A549 (cell line): ENCODE measurements at regions not wholly inside any gene's neighbourhood (a gene's known extent, or its start where the extent isn't known, plus 50 kb on each side); places are given as distances from the start of the nearest gene placed in this dataset.

Source experiments
- ATAC-seq, 2 experiments: fragments of 200-7000 bp in 1 of 2; fragments of >200 bp in 1 of 2; cut with Nextera tagmentation in 1 of 2; cut with Tn5 transposase in 1 of 2; 3 replicates each; pipeline versions ENCODE4 v1.8.0 to v1.9.1; 2018 to 2020; ENCODE audit warnings: mild to moderate bottlenecking in 1 of 2, moderate library complexity in 1 of 2
- CTCF ChIA-PET: fragments of 300-600 bp; sonication (Branson Sonifier 250); formaldehyde crosslinking; extraction: SDS; loops from one replicate; lab custom pipeline; 2021; ENCODE audit warnings: antibody characterized with exemption, inconsistent platforms; lab: Yijun Ruan, JAX
- POLR2A ChIA-PET: fragments of 350-600 bp; formaldehyde crosslinking; extraction: SDS; loops from one replicate; lab custom pipeline; 2021; ENCODE audit warnings: antibody characterized with exemption, inconsistent platforms; lab: Yijun Ruan, JAX
- DNase-seq, 2 experiments: peaks; one replicate each; pipeline versions ENCODE4 v3.0.0 to v3.0.0-alpha.2; 2011 to 2016; ENCODE audit warnings: low read depth in 1 of 2, low spot score in 1 of 2
- FAIRE-seq: peaks from 2 replicates; lab custom pipeline; 2011; peaks lifted over from hg19 to GRCh38; lab: Jason Lieb, UNC
- H3K27ac ChIP-seq, 2 experiments: fragments of >200 bp; sonication (Bioruptor Twin); formaldehyde crosslinking; 3 replicates each; pipeline ENCODE4 v1.5.1; 2016 to 2017
- H3K4me1 ChIP-seq: fragments of >200 bp; sonication (Bioruptor Twin); formaldehyde crosslinking; 3 replicates; pipeline ENCODE4 v1.6.1; 2016
- H3K4me2 ChIP-seq: fragments of >200 bp; sonication (Bioruptor Twin); formaldehyde crosslinking; 3 replicates; pipeline ENCODE4 v1.6.1; 2016
- H3K4me3 ChIP-seq: fragments of >200 bp; sonication (Bioruptor Twin); formaldehyde crosslinking; 3 replicates; pipeline ENCODE4 v1.5.1; 2016
- H3K9me3 ChIP-seq: fragments of >200 bp; sonication (Bioruptor Twin); formaldehyde crosslinking; 3 replicates; pipeline ENCODE4 v1.6.1; 2016
- BHLHE40 ChIP-seq: IDR thresholded peaks from 2 replicates; pipeline ENCODE4 v1.6.1; 2012; ENCODE audit warnings: low read depth, low read length, inconsistent platforms
- CBX2 ChIP-seq: fragments of 200-600 bp; sonication (generic); IDR thresholded peaks from 2 replicates; pipeline ENCODE4 v1.6.1; 2016; ENCODE audit warnings: low read depth, mild to moderate bottlenecking, borderline replicate concordance
- CBX8 ChIP-seq: fragments of 200-600 bp; sonication (generic); IDR thresholded peaks from 2 replicates; pipeline ENCODE4 v1.6.1; 2016
- CEBPB ChIP-seq, 2 experiments: fragments of >200 bp in 1 of 2; sonication (Bioruptor Twin) in 1 of 2; formaldehyde crosslinking in 1 of 2; IDR thresholded peaks; 2 replicates each; pipeline ENCODE4 v1.6.1; 2012 to 2016
- CHD2 ChIP-seq: fragments of 150-350 bp; IDR thresholded peaks from 2 replicates; pipeline ENCODE4 v1.6.1; 2014; ENCODE audit warnings: low read length; ENCODE audit not compliant: partially characterized antibody
- CHD4 ChIP-seq: fragments of 200-600 bp; sonication (generic); IDR thresholded peaks from 2 replicates; pipeline ENCODE4 v1.6.1; 2016; ENCODE audit warnings: antibody characterized with exemption, mild to moderate bottlenecking, borderline replicate concordance
- EHF ChIP-seq: fragments of 250-450 bp; sonication (Bioruptor Pico); IDR thresholded peaks from 2 replicates; pipeline ENCODE4 v1.5.0; 2020; ENCODE audit warnings: mild to moderate bottlenecking
- EHMT2 ChIP-seq: fragments of 200-600 bp; sonication (generic); IDR thresholded peaks from 2 replicates; pipeline ENCODE4 v1.6.1; 2016; ENCODE audit warnings: antibody characterized with exemption, low read depth, mild to moderate bottlenecking, moderate library complexity
- EP300 ChIP-seq, 2 experiments: fragments of >200 bp; sonication (Bioruptor Twin); formaldehyde crosslinking; IDR thresholded peaks; 2 replicates in 1 of 2; 3 replicates in 1 of 2; pipeline ENCODE4 v1.6.1; 2016 to 2017
- ESRRA ChIP-seq: fragments of 150-350 bp; IDR thresholded peaks from 2 replicates; pipeline ENCODE4 v1.6.1; 2014; ENCODE audit warnings: mild to moderate bottlenecking, low read length, borderline replicate concordance
- FOSL2 ChIP-seq, 2 experiments: fragments of 450-650 bp in 1 of 2; fragments of >200 bp in 1 of 2; sonication (Bioruptor Twin) in 1 of 2; formaldehyde crosslinking; IDR thresholded peaks; 2 replicates each; pipeline versions ENCODE4 v1.5.0 to v1.6.1; 2016 to 2020; ENCODE audit warnings: mild to moderate bottlenecking in 1 of 2, moderate library complexity in 1 of 2
- HOXA7 ChIP-seq: fragments of 250-450 bp; sonication (Bioruptor Pico); IDR thresholded peaks from 2 replicates; pipeline ENCODE4 v1.5.0; 2020; ENCODE audit warnings: mild to moderate bottlenecking, moderate library complexity
- HOXB13 ChIP-seq: fragments of 250-450 bp; sonication (Bioruptor Pico); IDR thresholded peaks from 2 replicates; pipeline ENCODE4 v1.5.0; 2020; ENCODE audit warnings: low read depth, mild to moderate bottlenecking, moderate library complexity
- HOXB5 ChIP-seq: fragments of 250-450 bp; sonication (Bioruptor Pico); IDR thresholded peaks from 2 replicates; pipeline ENCODE4 v1.5.0; 2020; ENCODE audit warnings: mild to moderate bottlenecking, moderate library complexity
- JUNB ChIP-seq: fragments of >200 bp; sonication (Bioruptor Twin); formaldehyde crosslinking; IDR thresholded peaks from 2 replicates; pipeline ENCODE4 v1.6.1; 2016
- KDM1A ChIP-seq: fragments of 200-600 bp; sonication (generic); IDR thresholded peaks from 2 replicates; pipeline ENCODE4 v1.6.1; 2016; ENCODE audit warnings: low read depth, mild to moderate bottlenecking
- MAFK ChIP-seq: fragments of 450-650 bp; IDR thresholded peaks from 2 replicates; pipeline ENCODE4 v1.6.1; 2014; ENCODE audit not compliant: partially characterized antibody
- MAZ ChIP-seq: fragments of 150-350 bp; IDR thresholded peaks from 2 replicates; pipeline ENCODE4 v1.6.1; 2014; ENCODE audit warnings: antibody characterized with exemption, low read depth, low read length, borderline replicate concordance
- NFE2L2 ChIP-seq: fragments of 150-350 bp; conservative IDR thresholded peaks from 2 replicates; pipeline ENCODE4 v1.6.1; 2014; ENCODE audit warnings: low read length
- NPAS2 ChIP-seq: fragments of 250-450 bp; sonication (Bioruptor Pico); IDR thresholded peaks from 2 replicates; pipeline ENCODE4 v1.8.0; 2022; ENCODE audit warnings: mild to moderate bottlenecking, moderate library complexity, borderline replicate concordance
- RAD21 ChIP-seq, 2 experiments: fragments of >200 bp in 1 of 2; sonication (Bioruptor Twin) in 1 of 2; formaldehyde crosslinking in 1 of 2; IDR thresholded peaks in 1 of 2; conservative IDR thresholded peaks in 1 of 2; 2 replicates in 1 of 2; 3 replicates in 1 of 2; pipeline ENCODE4 v1.6.1; 2012 to 2018; ENCODE audit warnings: inconsistent platforms in 1 of 2
- RCOR1 ChIP-seq: fragments of 150-350 bp; IDR thresholded peaks from 2 replicates; pipeline ENCODE4 v1.6.1; 2014; ENCODE audit warnings: antibody characterized with exemption, low read length, low read depth
- TFCP2L1 ChIP-seq: fragments of 250-450 bp; sonication (Bioruptor Pico); IDR thresholded peaks from 2 replicates; pipeline ENCODE4 v1.5.0; 2021; ENCODE audit warnings: mild to moderate bottlenecking
- ZSCAN20 ChIP-seq: fragments of 250-450 bp; sonication (Bioruptor Pico); IDR thresholded peaks from 2 replicates; pipeline ENCODE4 v1.8.0; 2022; ENCODE audit warnings: mild to moderate bottlenecking, moderate library complexity
- WGBS: methylation state at CpG from one replicate; pipeline ENCODE4 v1.1.6; 2017; ENCODE audit errors: missing lambda C conversion rate; 5-methylcytosine and 5-hydroxymethylcytosine counted together
- TF ChIP-seq, protein P1 (sequence below): fragments of 250-450 bp; sonication (Bioruptor Pico); IDR thresholded peaks from 2 replicates; pipeline ENCODE4 v1.5.0; 2021; ENCODE audit warnings: mild to moderate bottlenecking, moderate library complexity, borderline replicate concordance
- TF ChIP-seq, protein P2 (sequence below): IDR thresholded peaks from 2 replicates; pipeline ENCODE4 v1.6.1; 2012
- TF ChIP-seq, protein P3 (sequence below): fragments of >200 bp; sonication (Bioruptor Twin); formaldehyde crosslinking; IDR thresholded peaks from 3 replicates; pipeline ENCODE4 v1.6.1; 2016
- TF ChIP-seq, protein P4 (sequence below): fragments of 250-450 bp; sonication (Bioruptor Pico); IDR thresholded peaks from 2 replicates; pipeline ENCODE4 v1.5.0; 2020; ENCODE audit warnings: low read depth, mild to moderate bottlenecking, moderate library complexity
- TF ChIP-seq, protein P5 (sequence below): fragments of >200 bp; sonication (Bioruptor Twin); formaldehyde crosslinking; IDR thresholded peaks from 3 replicates; pipeline ENCODE4 v1.5.1; 2016

DNA sequence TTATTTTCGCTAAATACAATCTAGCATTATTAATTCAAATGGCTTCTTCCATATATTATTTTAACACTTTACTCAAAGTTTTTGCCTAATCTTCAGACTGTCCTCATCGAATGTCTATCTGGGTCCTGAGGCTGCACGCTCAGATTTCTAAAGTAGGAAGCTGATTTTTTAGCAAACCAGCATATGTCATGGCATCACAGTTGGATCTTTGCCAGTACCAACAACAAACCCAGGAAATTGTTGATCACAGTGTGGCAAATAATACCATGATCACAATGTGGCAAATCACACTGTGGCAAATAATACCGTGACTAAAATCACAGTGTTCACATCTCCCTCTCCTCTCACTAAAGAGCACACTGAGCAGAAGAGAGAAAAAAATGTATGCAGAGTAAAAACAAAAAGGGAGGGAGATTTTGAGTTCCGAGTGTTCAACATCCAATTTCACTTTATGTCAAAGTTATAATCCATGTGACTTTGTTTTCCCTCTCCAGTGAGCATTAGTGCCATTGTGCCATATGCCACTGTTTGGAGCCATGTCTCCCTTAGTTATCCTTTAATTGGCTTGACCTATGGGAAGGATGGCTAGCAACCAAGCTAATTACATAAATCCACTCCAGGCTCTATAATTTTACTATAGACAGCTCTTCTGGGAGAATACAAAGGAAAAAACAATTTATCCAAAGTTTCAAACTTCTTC, 1059.6 kb downstream of the HACE1 start:
- no peak overlapping the region for H3K4me2 ChIP-seq
- WGBS: 9% methylated on average over 5 of the region's 5 CpGs
- TF ChIP-seq JUNB: no peak
- no peak for TF ChIP-seq CEBPB (IDR thresholded peaks at IDR 0.05)
- no peak for TF ChIP-seq EHMT2
- no peak for TF ChIP-seq RAD21 (conservative IDR thresholded peaks at IDR 0.05 in 1 of 2, IDR thresholded peaks at IDR 0.05 in 1 of 2)
- TF ChIP-seq RCOR1: no peak
- TF ChIP-seq CHD2: no peak
- TF ChIP-seq, protein P1, sequence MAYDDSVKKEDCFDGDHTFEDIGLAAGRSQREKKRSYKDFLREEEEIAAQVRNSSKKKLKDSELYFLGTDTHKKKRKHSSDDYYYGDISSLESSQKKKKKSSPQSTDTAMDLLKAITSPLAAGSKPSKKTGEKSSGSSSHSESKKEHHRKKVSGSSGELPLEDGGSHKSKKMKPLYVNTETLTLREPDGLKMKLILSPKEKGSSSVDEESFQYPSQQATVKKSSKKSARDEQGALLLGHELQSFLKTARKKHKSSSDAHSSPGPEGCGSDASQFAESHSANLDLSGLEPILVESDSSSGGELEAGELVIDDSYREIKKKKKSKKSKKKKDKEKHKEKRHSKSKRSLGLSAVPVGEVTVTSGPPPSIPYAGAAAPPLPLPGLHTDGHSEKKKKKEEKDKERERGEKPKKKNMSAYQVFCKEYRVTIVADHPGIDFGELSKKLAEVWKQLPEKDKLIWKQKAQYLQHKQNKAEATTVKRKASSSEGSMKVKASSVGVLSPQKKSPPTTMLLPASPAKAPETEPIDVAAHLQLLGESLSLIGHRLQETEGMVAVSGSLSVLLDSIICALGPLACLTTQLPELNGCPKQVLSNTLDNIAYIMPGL (CRISPR knock-in tag): no peak
- TF ChIP-seq, protein P2, sequence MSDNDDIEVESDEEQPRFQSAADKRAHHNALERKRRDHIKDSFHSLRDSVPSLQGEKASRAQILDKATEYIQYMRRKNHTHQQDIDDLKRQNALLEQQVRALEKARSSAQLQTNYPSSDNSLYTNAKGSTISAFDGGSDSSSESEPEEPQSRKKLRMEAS: no peak
- no peak for TF ChIP-seq NPAS2 (CRISPR knock-in tag)
- TF ChIP-seq EP300 (IDR thresholded peaks at IDR 0.05): no peak
- no peak for TF ChIP-seq NFE2L2
- no peak for TF ChIP-seq ZSCAN20 (CRISPR knock-in tag)
- TF ChIP-seq, protein P3, sequence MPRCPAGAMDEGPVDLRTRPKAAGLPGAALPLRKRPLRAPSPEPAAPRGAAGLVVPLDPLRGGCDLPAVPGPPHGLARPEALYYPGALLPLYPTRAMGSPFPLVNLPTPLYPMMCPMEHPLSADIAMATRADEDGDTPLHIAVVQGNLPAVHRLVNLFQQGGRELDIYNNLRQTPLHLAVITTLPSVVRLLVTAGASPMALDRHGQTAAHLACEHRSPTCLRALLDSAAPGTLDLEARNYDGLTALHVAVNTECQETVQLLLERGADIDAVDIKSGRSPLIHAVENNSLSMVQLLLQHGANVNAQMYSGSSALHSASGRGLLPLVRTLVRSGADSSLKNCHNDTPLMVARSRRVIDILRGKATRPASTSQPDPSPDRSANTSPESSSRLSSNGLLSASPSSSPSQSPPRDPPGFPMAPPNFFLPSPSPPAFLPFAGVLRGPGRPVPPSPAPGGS: no peak
- TF ChIP-seq TFCP2L1 (CRISPR knock-in tag): no peak
- no peak for TF ChIP-seq MAZ
- no peak for TF ChIP-seq CBX8
- TF ChIP-seq CHD4: no peak
- no peak for TF ChIP-seq HOXB13
- no peak for TF ChIP-seq HOXA7 (CRISPR knock-in tag)
- H3K4me1 ChIP-seq: no peaks in the 10 kb centered on the region
- no peak overlapping the region for H3K4me3 ChIP-seq
- POLR2A ChIA-PET: no interaction called here
- CTCF ChIA-PET: no interaction called here
- H3K27ac ChIP-seq: no peak overlapping the region
- ATAC-seq (no peak), DNase-seq (no peak), FAIRE-seq (no peak)
- no peaks in the 10 kb centered on the region for H3K9me3 ChIP-seq

DNA sequence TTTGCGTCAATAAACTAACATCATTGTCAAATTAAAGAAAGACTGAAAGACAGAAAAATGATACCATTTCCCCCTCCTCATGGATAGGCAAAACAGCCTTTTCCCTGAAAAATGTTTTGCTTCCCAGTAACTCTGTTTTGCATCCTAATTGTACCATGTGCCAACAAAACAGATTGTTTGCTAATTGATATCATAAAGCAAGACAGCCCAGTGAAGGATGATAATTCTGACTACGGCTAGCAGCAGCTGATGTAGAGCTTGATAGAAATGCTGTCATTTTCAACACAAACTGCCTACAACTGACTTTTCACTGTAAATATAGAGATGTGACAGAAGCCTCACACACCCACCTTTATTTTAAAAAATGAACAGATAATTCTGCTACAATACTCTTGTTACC, 1061.6 kb downstream of the HACE1 start:
- ChIA-PET POLR2A (no interaction called here), CTCF (no interaction called here)
- WGBS: 34% methylated on average over 2 of the region's 2 CpGs
- Histone ChIP-seq H3K4me3 (no peak overlapping the region), H3K4me1 (no peaks in the 10 kb centered on the region), H3K27ac (no peak overlapping the region), H3K9me3 (no peaks in the 10 kb centered on the region), H3K4me2 (no peak overlapping the region)
- ATAC-seq: no peak
- FAIRE-seq: no peak
- DNase-seq: no peak
- no peak for TF ChIP-seq CBX2
- TF ChIP-seq BHLHE40: no peak
- no peak for TF ChIP-seq CHD2
- TF ChIP-seq MAFK: no peak
- no peak for TF ChIP-seq JUNB
- TF ChIP-seq, protein P4, sequence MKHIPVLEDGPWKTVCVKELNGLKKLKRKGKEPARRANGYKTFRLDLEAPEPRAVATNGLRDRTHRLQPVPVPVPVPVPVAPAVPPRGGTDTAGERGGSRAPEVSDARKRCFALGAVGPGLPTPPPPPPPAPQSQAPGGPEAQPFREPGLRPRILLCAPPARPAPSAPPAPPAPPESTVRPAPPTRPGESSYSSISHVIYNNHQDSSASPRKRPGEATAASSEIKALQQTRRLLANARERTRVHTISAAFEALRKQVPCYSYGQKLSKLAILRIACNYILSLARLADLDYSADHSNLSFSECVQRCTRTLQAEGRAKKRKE (CRISPR knock-in tag): no peak
- no peak for TF ChIP-seq MAZ
- no peak for TF ChIP-seq EHF (CRISPR knock-in tag)
- TF ChIP-seq HOXB5: no peak
- no peak for TF ChIP-seq KDM1A
- TF ChIP-seq TFCP2L1 (CRISPR knock-in tag): no peak
- TF ChIP-seq, protein P5, sequence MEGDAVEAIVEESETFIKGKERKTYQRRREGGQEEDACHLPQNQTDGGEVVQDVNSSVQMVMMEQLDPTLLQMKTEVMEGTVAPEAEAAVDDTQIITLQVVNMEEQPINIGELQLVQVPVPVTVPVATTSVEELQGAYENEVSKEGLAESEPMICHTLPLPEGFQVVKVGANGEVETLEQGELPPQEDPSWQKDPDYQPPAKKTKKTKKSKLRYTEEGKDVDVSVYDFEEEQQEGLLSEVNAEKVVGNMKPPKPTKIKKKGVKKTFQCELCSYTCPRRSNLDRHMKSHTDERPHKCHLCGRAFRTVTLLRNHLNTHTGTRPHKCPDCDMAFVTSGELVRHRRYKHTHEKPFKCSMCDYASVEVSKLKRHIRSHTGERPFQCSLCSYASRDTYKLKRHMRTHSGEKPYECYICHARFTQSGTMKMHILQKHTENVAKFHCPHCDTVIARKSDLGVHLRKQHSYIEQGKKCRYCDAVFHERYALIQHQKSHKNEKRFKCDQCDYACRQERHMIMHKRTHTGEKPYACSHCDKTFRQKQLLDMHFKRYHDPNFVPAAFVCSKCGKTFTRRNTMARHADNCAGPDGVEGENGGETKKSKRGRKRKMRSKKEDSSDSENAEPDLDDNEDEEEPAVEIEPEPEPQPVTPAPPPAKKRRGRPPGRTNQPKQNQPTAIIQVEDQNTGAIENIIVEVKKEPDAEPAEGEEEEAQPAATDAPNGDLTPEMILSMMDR: no peak
- no peak for TF ChIP-seq ESRRA
- TF ChIP-seq, protein P1 (CRISPR knock-in tag): no peak
- TF ChIP-seq FOSL2 (IDR thresholded peaks at IDR 0.05): no peak
- TF ChIP-seq FOSL2 (CRISPR knock-in tag; IDR thresholded peaks at IDR 0.05): no peak
